Nephron (organoid): ENCODE measurements at regions not wholly inside any gene's neighbourhood (a gene's known extent, or its start where the extent isn't known, plus 50 kb on each side); places are given as distances from the start of the nearest gene placed in this dataset.
"Not testable (repeated sequence)": the region's sequence is repeated elsewhere in the genome, so short reads cannot be mapped to it uniquely, and the experiment has no call there.

Experiments
- H3K27ac Mint-ChIP-seq, 3 experiments: 2 replicates each; pipeline ENCODE4 v1.8.0; 2020; ENCODE audit warnings: mixed read lengths in 3 of 3, mild to moderate bottlenecking in 2 of 3, moderate library complexity in 1 of 3
- H3K27me3 Mint-ChIP-seq: 2 replicates; pipeline ENCODE4 v1.8.0; 2021; ENCODE audit warnings: low read depth, mild to moderate bottlenecking, moderate library complexity, mixed read lengths
- H3K36me3 Mint-ChIP-seq: 2 replicates; pipeline ENCODE4 v1.8.0; 2020; ENCODE audit warnings: low read depth, mixed read lengths
- H3K4me1 Mint-ChIP-seq: 2 replicates; pipeline ENCODE4 v1.8.0; 2020; ENCODE audit warnings: mixed read lengths
- H3K4me3 Mint-ChIP-seq, 3 experiments: 2 replicates each; pipeline ENCODE4 v1.8.0; 2020; ENCODE audit warnings: mild to moderate bottlenecking in 3 of 3, mixed read lengths in 3 of 3, moderate library complexity in 2 of 3
- H3K9me3 Mint-ChIP-seq: 2 replicates; pipeline ENCODE4 v1.8.0; 2020; ENCODE audit warnings: mixed read lengths
- CTCF ChIP-seq, 3 experiments: fragments of 200-600 bp; sonication (generic); IDR thresholded peaks; one replicate each; pipeline ENCODE4 v1.5.0; 2021; ENCODE audit warnings: antibody characterized with exemption in 3 of 3; ENCODE audit not compliant: unreplicated experiment in 3 of 3

DNA sequence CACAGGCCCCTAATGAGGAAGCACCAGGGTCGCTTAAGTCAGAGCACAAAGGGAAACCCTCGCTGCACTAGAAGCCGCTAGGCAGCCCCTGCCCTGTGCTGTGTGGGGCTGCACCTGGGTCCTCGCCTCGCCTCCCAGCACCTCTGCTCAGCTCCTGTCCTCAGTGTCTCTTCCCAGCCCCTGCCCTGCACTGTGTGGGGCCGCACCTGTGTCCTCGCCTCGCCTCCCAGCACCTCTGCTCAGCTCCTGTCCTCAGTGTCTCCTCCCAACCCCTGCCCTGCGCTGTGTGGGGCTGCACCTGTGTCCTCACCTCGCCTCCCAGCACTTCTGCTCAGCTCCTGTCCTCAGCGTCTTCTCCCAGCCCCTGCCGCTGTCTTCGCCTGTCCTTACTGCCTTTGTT, 342.8 kb downstream of the EIPR1 start:
- Mint-ChIP-seq H3K27ac (no peak overlapping the region), H3K4me3 (no peak overlapping the region), H3K27me3 (no peaks in the 10 kb centered on the region), H3K4me1 (peaks cover 10% of the 10 kb centered on the region), H3K36me3 (peaks cover 4% of the 10 kb centered on the region), H3K9me3 (peaks cover 3% of the 10 kb centered on the region)
- TF ChIP-seq CTCF (IDR thresholded peaks at IDR 0.05; ENCODE audit: unreplicated experiment in 3 of 3): no peak

DNA sequence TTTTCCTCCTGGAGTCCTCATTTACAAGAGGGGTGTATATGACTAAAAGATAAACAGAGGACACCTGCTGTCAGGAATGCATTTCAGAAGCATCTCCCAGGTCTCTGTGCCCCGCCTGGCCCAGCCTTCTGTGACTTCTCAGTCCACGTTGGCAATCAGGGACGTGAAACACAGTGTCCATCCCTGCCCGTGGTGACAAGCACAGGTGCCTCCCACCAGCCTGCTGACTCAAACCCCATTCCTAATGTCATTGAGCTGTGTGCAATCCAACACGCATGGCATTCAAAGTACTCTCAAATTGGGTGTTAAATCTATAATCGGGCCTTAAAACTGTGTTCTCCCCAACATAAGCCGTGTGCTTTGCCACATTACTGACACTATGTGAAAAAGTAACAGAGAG, 343.2 kb downstream of the EIPR1 start:
- no peak for TF ChIP-seq CTCF (IDR thresholded peaks at IDR 0.05; ENCODE audit: unreplicated experiment in 3 of 3)
- Mint-ChIP-seq H3K4me1 (peaks cover 5% of the 10 kb centered on the region), H3K9me3 (peaks cover 7% of the 10 kb centered on the region), H3K36me3 (peaks cover 5% of the 10 kb centered on the region), H3K4me3 (no peak overlapping the region), H3K27me3 (no peaks in the 10 kb centered on the region), H3K27ac (no peak overlapping the region)

- Mint-ChIP-seq H3K4me1 (peaks cover under 1% of the 10 kb centered on the region), H3K36me3 (peaks cover 5% of the 10 kb centered on the region), H3K4me3 (no peak overlapping the region), H3K27ac (no peak overlapping the region), H3K9me3 (peaks cover 13% of the 10 kb centered on the region), H3K27me3 (peaks cover 4% of the 10 kb centered on the region)
- TF ChIP-seq CTCF (IDR thresholded peaks at IDR 0.05; ENCODE audit: unreplicated experiment in 3 of 3): no peak
Measured at GRCh38 chr2:3033315-3033714, 344.3 kb downstream of the EIPR1 start.

DNA sequence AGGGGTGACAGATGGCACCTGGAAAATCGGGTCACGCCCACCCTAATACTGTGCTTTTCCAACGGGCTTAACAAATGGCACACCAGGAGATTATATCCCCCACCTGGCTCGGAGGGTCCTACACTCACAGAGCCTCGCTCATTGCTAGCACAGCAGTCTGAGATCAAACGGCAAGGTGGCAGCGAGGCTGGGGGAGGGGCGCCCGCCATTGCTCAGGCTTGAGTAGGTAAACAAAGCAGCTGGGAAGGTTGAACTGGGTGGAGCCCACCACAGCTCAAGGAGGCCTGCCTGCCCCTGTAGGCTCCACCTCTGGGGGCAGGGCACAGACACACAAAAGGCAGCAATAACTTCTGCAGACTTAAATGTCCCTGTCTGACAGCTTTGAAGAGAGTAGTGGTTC, 346.8 kb downstream of the EIPR1 start:
- H3K27me3 Mint-ChIP-seq, H3K36me3 Mint-ChIP-seq: not testable (repeated sequence)
- H3K9me3 Mint-ChIP-seq: peaks cover 19% of the 10 kb centered on the region

DNA sequence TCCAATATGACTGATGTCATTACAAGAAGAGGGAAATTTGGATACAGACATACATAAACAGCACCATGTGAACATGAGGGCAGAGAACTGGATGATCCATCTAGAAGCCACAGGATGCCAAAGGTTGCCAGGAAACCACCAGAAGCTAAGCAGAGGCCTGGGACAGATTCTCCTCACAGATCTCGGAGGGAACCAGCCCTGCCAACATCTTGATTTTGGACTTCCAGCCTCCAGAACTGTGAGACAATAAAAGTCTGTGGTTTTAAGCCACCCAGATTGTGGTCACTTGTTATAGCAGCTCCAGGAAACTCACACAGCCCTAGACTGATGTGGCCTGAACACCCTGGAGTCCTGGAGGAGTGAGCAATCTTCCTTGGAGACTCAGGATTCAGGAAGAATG, 351.6 kb downstream of the EIPR1 start:
- no peak for TF ChIP-seq CTCF (IDR thresholded peaks at IDR 0.05; ENCODE audit: unreplicated experiment in 3 of 3)

More for the DNA sequence above, 346.8 kb downstream of the EIPR1 start:
- not testable (repeated sequence) for H3K4me1 Mint-ChIP-seq, H3K4me3 Mint-ChIP-seq, H3K27ac Mint-ChIP-seq

DNA sequence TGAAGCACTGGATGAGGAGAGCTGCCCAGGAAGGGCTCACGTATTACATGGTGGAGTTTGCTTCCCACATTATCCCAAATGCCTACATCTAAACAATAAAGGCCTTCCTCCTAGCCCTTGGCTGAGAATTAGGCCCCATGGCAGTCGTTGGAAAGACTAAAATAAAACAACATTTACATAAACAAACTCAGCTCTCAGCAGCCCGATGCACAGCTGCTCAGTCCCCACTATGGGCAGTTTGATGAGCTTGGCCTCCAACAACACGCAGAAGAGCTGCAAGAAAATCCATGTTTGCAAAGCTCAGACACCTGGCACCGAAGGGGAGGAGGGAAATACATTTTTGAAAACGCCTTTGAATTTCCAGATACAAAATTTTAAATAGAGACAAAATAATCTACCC, 352.4 kb downstream of the EIPR1 start:
- Mint-ChIP-seq H3K4me1 (no peaks in the 10 kb centered on the region), H3K27me3 (peaks cover 17% of the 10 kb centered on the region), H3K9me3 (peaks cover 29% of the 10 kb centered on the region), H3K4me3 (no peak overlapping the region), H3K36me3 (peaks cover 5% of the 10 kb centered on the region), H3K27ac (no peak overlapping the region)
- TF ChIP-seq CTCF (IDR thresholded peaks at IDR 0.05; ENCODE audit: unreplicated experiment in 3 of 3): no peak

More for the DNA sequence above, 351.6 kb downstream of the EIPR1 start:
- H3K36me3 Mint-ChIP-seq: peaks cover 5% of the 10 kb centered on the region
- no peaks in the 10 kb centered on the region for H3K4me1 Mint-ChIP-seq
- no peak overlapping the region for H3K27ac Mint-ChIP-seq
- peaks cover 13% of the 10 kb centered on the region for H3K27me3 Mint-ChIP-seq
- H3K4me3 Mint-ChIP-seq: no peak overlapping the region
- H3K9me3 Mint-ChIP-seq: peaks cover 27% of the 10 kb centered on the region
